Right lobe of liver (tissue), 6 donors: ENCODE measurements at regions not wholly inside any gene's neighbourhood (a gene's known extent, or its start where the extent isn't known, plus 50 kb on each side); places are given as distances from the start of the nearest gene placed in this dataset.

Source experiments
- ATAC-seq, 4 donors: fragments of 200-7000 bp; cut with Tn5 transposase; one replicate each; pipeline ENCODE4 v1.9.1; 2020; ENCODE audit warnings: mild to moderate bottlenecking in 4 of 4, moderate library complexity in 4 of 4
- DNase-seq, 3 donors: peaks; one replicate each; pipeline ENCODE4 v3.0.0-alpha.2; 2020
- H3K27ac ChIP-seq, 3 donors: fragments of 200-600 bp; one replicate each; pipeline ENCODE4 v1.8.0; 2022
- H3K27me3 ChIP-seq, 2 donors: fragments of 200-600 bp; one replicate each; pipeline ENCODE4 v1.8.0; 2022
- H3K36me3 ChIP-seq, 4 donors: fragments of 200-600 bp; sonication (generic) in 1 of 4; one replicate each; pipeline versions ENCODE4 v1.5.1 to v1.8.0; 2017 to 2022; ENCODE audit warnings: control low read depth in 1 of 4
- H3K4me1 ChIP-seq, 4 donors: fragments of 200-600 bp; sonication (generic) in 1 of 4; one replicate each; pipeline versions ENCODE4 v1.5.1 to v1.8.0; 2017 to 2022; ENCODE audit warnings: control low read depth in 1 of 4
- H3K4me3 ChIP-seq, 3 donors: fragments of 200-600 bp; one replicate each; pipeline ENCODE4 v1.8.0; 2022
- H3K9me3 ChIP-seq, 4 donors: fragments of 200-600 bp; sonication (generic) in 1 of 4; one replicate each; pipeline versions ENCODE4 v1.5.1 to v1.8.0; 2017 to 2022; ENCODE audit warnings: control low read depth in 1 of 4
- POLR2A ChIP-seq: fragments of 450-650 bp; IDR thresholded peaks from one replicate; pipeline ENCODE4 v1.6.1; 2017; ENCODE audit warnings: antibody characterized with exemption, mild to moderate bottlenecking
- WGBS: methylation state at CpG from one replicate; pipeline ENCODE4 v1.1.6; 2018; ENCODE audit warnings: low coverage, low lambda C conversion rate; ENCODE audit not compliant: insufficient coverage; ENCODE audit errors: missing lambda C conversion rate; 5-methylcytosine and 5-hydroxymethylcytosine counted together
- intact Hi-C, 2 donors: fragments of 100-400 bp; cut with DNase I; formaldehyde crosslinking; loops; one replicate each; pipeline versions ENCODE4 v1.11.2 to v1.14.1; 2022
- TF ChIP-seq, protein P1 (sequence below), 4 donors: fragments of 200-600 bp in 3 of 4; fragments of 450-650 bp in 1 of 4; IDR thresholded peaks; one replicate each; pipeline versions ENCODE4 v1.5.1 to v1.8.0; 2016 to 2022; ENCODE audit warnings: antibody characterized with exemption in 4 of 4, mild to moderate bottlenecking in 2 of 4
- donor health status: DM: no; HTN: yes; CAD: no.
- donor health status: DM: no; HTN: no; CAD: no.
- donor health status: DM: no; HTN: no; CAD: no.
- donor health status: DM: no; HTN: yes; CAD: no.
- donor health status: DM: no; HTN: yes; CAD: no.

DNA sequence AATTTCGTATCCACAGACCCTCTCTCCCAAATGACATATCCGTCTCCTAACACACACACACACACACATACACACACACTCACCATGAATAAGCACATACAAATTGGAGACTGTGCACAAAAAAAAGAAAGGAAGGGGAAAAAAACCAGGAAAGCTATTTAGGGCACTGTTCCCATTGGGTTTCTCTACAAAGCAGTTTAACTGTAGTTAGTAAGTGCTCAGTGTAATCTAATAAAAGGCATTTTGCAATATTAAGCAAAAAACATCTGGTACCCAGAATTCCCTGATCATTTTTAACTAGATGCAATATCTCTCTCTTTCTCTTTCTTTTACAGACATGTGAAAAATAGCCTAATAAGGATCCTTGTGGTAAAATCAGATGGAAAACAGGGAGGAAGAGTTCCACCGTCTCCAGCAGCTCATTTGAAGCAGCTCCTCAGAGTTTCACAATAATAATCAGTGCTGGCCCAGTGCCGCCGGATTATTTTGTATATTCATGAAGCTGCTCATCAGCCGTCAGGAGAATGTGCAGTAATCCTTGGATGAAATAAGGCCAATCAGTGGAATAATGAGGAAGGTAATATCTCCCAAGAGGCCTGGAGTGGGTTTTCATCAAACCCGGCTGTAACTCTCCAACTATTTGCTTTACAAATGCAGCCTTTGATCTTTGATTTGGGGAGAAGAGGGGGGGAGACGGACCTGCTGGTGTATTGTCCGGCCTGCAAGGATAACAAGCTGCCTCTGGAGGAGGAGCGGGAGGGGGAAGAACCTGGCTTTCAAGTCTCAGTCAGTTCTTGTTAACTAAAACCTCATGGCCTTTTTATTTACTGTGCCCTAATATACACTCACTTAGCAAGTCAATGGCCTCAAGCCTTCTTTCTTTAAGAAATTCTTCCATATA lies 227.6 kb upstream of the SMIM21 start:
- Histone ChIP-seq H3K4me3 (no peak overlapping the region), H3K36me3 (no peaks in the 10 kb centered on the region), H3K27ac (no peak overlapping the region), H3K4me1 (no peaks in the 10 kb centered on the region), H3K9me3 (no peaks in the 10 kb centered on the region), H3K27me3 (no peaks in the 10 kb centered on the region)
- no peak for ATAC-seq
- intact Hi-C loops: no loop called here
- 42% methylated on average over 10 of the region's 10 CpGs for WGBS
- TF ChIP-seq, protein P1, sequence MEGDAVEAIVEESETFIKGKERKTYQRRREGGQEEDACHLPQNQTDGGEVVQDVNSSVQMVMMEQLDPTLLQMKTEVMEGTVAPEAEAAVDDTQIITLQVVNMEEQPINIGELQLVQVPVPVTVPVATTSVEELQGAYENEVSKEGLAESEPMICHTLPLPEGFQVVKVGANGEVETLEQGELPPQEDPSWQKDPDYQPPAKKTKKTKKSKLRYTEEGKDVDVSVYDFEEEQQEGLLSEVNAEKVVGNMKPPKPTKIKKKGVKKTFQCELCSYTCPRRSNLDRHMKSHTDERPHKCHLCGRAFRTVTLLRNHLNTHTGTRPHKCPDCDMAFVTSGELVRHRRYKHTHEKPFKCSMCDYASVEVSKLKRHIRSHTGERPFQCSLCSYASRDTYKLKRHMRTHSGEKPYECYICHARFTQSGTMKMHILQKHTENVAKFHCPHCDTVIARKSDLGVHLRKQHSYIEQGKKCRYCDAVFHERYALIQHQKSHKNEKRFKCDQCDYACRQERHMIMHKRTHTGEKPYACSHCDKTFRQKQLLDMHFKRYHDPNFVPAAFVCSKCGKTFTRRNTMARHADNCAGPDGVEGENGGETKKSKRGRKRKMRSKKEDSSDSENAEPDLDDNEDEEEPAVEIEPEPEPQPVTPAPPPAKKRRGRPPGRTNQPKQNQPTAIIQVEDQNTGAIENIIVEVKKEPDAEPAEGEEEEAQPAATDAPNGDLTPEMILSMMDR (IDR thresholded peaks at IDR 0.05): no peak
- TF ChIP-seq POLR2A: no peak
- no peak for DNase-seq

DNA sequence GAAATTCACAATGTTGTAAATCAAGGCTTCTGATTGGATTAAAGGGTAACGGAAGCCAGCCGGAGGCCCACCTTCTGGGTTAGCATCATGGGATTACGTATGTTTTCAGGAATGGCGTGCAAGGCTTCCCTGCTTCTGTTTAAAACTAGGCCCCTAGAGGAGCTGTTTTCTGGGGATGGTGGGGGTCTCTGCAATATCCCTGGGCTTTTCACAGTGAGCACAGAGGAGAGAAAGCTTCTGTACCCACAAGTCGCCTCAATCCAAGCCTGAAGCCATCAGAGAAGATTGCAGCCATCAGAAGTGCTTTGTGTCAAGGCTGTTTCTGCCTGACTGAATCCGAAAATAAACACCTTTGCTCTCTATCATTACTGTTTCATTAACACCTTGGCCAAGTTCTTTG lies 226.9 kb upstream of the SMIM21 start:
- intact Hi-C loops: no loop called here
- no peaks in the 10 kb centered on the region for H3K9me3 ChIP-seq
- no peaks in the 10 kb centered on the region for H3K4me1 ChIP-seq
- no peak for ATAC-seq
- no peaks in the 10 kb centered on the region for H3K27me3 ChIP-seq
- H3K36me3 ChIP-seq: no peaks in the 10 kb centered on the region
- DNase-seq: no peak
- no peak overlapping the region for H3K27ac ChIP-seq
- no peak overlapping the region for H3K4me3 ChIP-seq
- WGBS: 27% methylated on average over 2 of the region's 6 CpGs
- TF ChIP-seq, protein P1 (IDR thresholded peaks at IDR 0.05): no peak

DNA sequence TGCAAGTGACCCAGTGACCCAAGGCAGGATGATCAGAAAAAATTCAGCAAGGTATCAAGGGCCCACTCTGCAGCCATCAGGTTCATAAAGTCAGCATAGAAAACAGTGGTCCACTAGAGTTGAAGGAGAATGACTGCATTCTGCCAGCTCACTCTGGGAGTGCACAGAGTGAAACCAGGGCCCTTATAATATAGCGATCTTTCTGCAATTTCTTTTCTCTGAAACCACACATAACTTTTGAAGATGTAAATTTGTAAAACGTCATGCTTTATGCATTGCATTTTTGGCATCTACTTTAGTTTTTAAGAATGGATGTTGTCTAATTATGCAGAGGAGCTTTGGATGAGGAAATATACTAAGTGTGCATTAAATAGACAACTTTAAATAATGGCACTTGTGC lies 225.0 kb upstream of the SMIM21 start:
- Histone ChIP-seq H3K9me3 (no peaks in the 10 kb centered on the region), H3K27me3 (no peaks in the 10 kb centered on the region), H3K4me3 (no peak overlapping the region), H3K4me1 (no peaks in the 10 kb centered on the region), H3K36me3 (no peaks in the 10 kb centered on the region), H3K27ac (no peak overlapping the region)
- ATAC-seq (no peak), DNase-seq (no peak)
- TF ChIP-seq, protein P1 (IDR thresholded peaks at IDR 0.05): no peak
- TF ChIP-seq POLR2A: no peak
- 60% methylated on average over 2 of the region's 2 CpGs for WGBS
- intact Hi-C loops: no loop called here

DNA sequence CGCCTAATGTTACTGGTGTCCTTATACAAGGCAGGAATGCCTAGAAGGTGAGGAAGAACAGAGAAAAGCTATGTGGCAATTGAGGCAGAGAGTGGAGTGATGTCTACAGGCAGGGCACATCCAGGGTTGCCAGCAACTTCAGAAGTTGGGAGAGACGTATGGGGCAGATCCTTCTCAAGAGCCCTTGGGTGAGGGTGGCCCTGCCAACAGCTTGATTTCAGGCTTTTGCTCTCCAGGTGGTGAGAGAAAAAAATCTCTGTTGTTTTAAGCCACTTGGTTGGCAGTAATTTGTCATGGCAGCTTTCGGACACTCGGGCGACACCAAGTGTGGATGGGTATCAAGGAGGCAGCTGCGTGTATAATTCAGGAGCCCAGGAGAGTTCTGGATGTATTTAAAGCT lies 217.4 kb upstream of the SMIM21 start:
- H3K4me1 ChIP-seq: no peaks in the 10 kb centered on the region
- DNase-seq: no peak
- H3K27me3 ChIP-seq: no peaks in the 10 kb centered on the region
- intact Hi-C loops: no loop called here
- WGBS: 73% methylated on average over 5 of the region's 6 CpGs
- H3K27ac ChIP-seq: no peak overlapping the region
- no peak for ATAC-seq
- TF ChIP-seq POLR2A: no peak
- TF ChIP-seq, protein P1 (IDR thresholded peaks at IDR 0.05): no peak
- H3K9me3 ChIP-seq: no peaks in the 10 kb centered on the region
- H3K36me3 ChIP-seq: no peaks in the 10 kb centered on the region
- no peak overlapping the region for H3K4me3 ChIP-seq
